ENCODE measurements at regions not wholly inside any gene's neighbourhood (a gene's known extent, or its start where the extent isn't known, plus 50 kb on each side); places are given as distances from the start of the nearest gene placed in this dataset.

GRCh38 chr13:104099750-104100149 is 1033.5 kb upstream of the SLC10A2 start:
- Histone ChIP-seq H3K79me2 (ENCODE audit: insufficient read depth, low read length) (no peaks in the 10 kb centered on the region), H2AFZ (ENCODE audit: low read depth, low read length) (no peak overlapping the region), H3K9ac (ENCODE audit: low read depth, low read length) (no peak overlapping the region), H3K27me3 (ENCODE audit: insufficient read depth, low read length, poor library complexity) (no peaks in the 10 kb centered on the region), H3K27ac (ENCODE audit: low read length) (no peak overlapping the region), H3K9me3 (ENCODE audit: insufficient read depth, low read length, severe bottlenecking) (no peaks in the 10 kb centered on the region), H3K36me3 (ENCODE audit: insufficient read depth, low read length) (no peaks in the 10 kb centered on the region), H3K4me2 (ENCODE audit: insufficient read depth, low read length) (no peak overlapping the region), H4K20me1 (ENCODE audit: insufficient read depth, low read length) (no peaks in the 10 kb centered on the region), H3K4me3 (ENCODE audit: low read depth in 1 of 2, low read length in 2 of 2) (no peak overlapping the region), H3K4me1 (ENCODE audit: insufficient read depth, low read length) (no peaks in the 10 kb centered on the region)
- ATAC-seq (ENCODE audit: insufficient read depth, low read depth) (no peak), DNase-seq (no peak)
- TF ChIP-seq EZH2 (IDR thresholded peaks at IDR 0.05; ENCODE audit: borderline replicate concordance, low read depth, low read length, severe bottlenecking), result no peak
- no peak for TF ChIP-seq CTCF (IDR thresholded peaks at IDR 0.05; ENCODE audit: borderline replicate concordance, extremely low read depth, low read length, poor library complexity, severe bottlenecking)

GRCh38 chr13:104098421-104098820 is 1032.2 kb upstream of the SLC10A2 start:
- TF ChIP-seq EZH2 (IDR thresholded peaks at IDR 0.05; ENCODE audit: borderline replicate concordance, low read depth, low read length, severe bottlenecking) (no peak), CTCF (IDR thresholded peaks at IDR 0.05; ENCODE audit: borderline replicate concordance, extremely low read depth, low read length, poor library complexity, severe bottlenecking) (no peak)
- H3K9ac ChIP-seq (ENCODE audit: low read depth, low read length), result no peak overlapping the region
- no peaks in the 10 kb centered on the region for H4K20me1 ChIP-seq (ENCODE audit: insufficient read depth, low read length)
- H3K27me3 ChIP-seq (ENCODE audit: insufficient read depth, low read length, poor library complexity), result no peaks in the 10 kb centered on the region
- DNase-seq (no peak), ATAC-seq (ENCODE audit: insufficient read depth, low read depth) (no peak)
- H3K79me2 ChIP-seq (ENCODE audit: insufficient read depth, low read length), result no peaks in the 10 kb centered on the region
- H3K27ac ChIP-seq (ENCODE audit: low read length), result no peak overlapping the region
- no peak overlapping the region for H2AFZ ChIP-seq (ENCODE audit: low read depth, low read length)
- no peak overlapping the region for H3K4me2 ChIP-seq (ENCODE audit: insufficient read depth, low read length)
- no peaks in the 10 kb centered on the region for H3K9me3 ChIP-seq (ENCODE audit: insufficient read depth, low read length, severe bottlenecking)
- H3K4me1 ChIP-seq (ENCODE audit: insufficient read depth, low read length), result no peaks in the 10 kb centered on the region
- no peak overlapping the region for H3K4me3 ChIP-seq (ENCODE audit: low read depth in 1 of 2, low read length in 2 of 2)
- H3K36me3 ChIP-seq (ENCODE audit: insufficient read depth, low read length), result no peaks in the 10 kb centered on the region

GRCh38 chr13:104086759-104087158 is 1020.5 kb upstream of the SLC10A2 start:
- Histone ChIP-seq H3K9me3 (ENCODE audit: insufficient read depth, low read length, severe bottlenecking) (no peaks in the 10 kb centered on the region), H2AFZ (ENCODE audit: low read depth, low read length) (no peak overlapping the region), H3K27me3 (ENCODE audit: insufficient read depth, low read length, poor library complexity) (no peaks in the 10 kb centered on the region), H4K20me1 (ENCODE audit: insufficient read depth, low read length) (no peaks in the 10 kb centered on the region), H3K4me2 (ENCODE audit: insufficient read depth, low read length) (no peak overlapping the region), H3K36me3 (ENCODE audit: insufficient read depth, low read length) (no peaks in the 10 kb centered on the region), H3K27ac (ENCODE audit: low read length) (no peak overlapping the region), H3K4me1 (ENCODE audit: insufficient read depth, low read length) (no peaks in the 10 kb centered on the region), H3K9ac (ENCODE audit: low read depth, low read length) (no peak overlapping the region), H3K79me2 (ENCODE audit: insufficient read depth, low read length) (no peaks in the 10 kb centered on the region), H3K4me3 (ENCODE audit: low read depth in 1 of 2, low read length in 2 of 2) (no peak overlapping the region)
- ATAC-seq (ENCODE audit: insufficient read depth, low read depth), result no peak
- DNase-seq, result no peak
- TF ChIP-seq EZH2 (IDR thresholded peaks at IDR 0.05; ENCODE audit: borderline replicate concordance, low read depth, low read length, severe bottlenecking) (no peak), CTCF (IDR thresholded peaks at IDR 0.05; ENCODE audit: borderline replicate concordance, extremely low read depth, low read length, poor library complexity, severe bottlenecking) (no peak)

GRCh38 chr13:104086210-104086609 is 1020.0 kb upstream of the SLC10A2 start:
- H3K4me3 ChIP-seq (ENCODE audit: low read depth in 1 of 2, low read length in 2 of 2), result no peak overlapping the region
- no peaks in the 10 kb centered on the region for H3K4me1 ChIP-seq (ENCODE audit: insufficient read depth, low read length)
- H2AFZ ChIP-seq (ENCODE audit: low read depth, low read length), result no peak overlapping the region
- no peak for ATAC-seq (ENCODE audit: insufficient read depth, low read depth)
- DNase-seq, result no peak
- no peaks in the 10 kb centered on the region for H4K20me1 ChIP-seq (ENCODE audit: insufficient read depth, low read length)
- no peak overlapping the region for H3K4me2 ChIP-seq (ENCODE audit: insufficient read depth, low read length)
- TF ChIP-seq CTCF (IDR thresholded peaks at IDR 0.05; ENCODE audit: borderline replicate concordance, extremely low read depth, low read length, poor library complexity, severe bottlenecking) (no peak), EZH2 (IDR thresholded peaks at IDR 0.05; ENCODE audit: borderline replicate concordance, low read depth, low read length, severe bottlenecking) (no peak)
- H3K27ac ChIP-seq (ENCODE audit: low read length), result no peak overlapping the region
- H3K79me2 ChIP-seq (ENCODE audit: insufficient read depth, low read length), result no peaks in the 10 kb centered on the region
- no peaks in the 10 kb centered on the region for H3K36me3 ChIP-seq (ENCODE audit: insufficient read depth, low read length)
- H3K9me3 ChIP-seq (ENCODE audit: insufficient read depth, low read length, severe bottlenecking), result no peaks in the 10 kb centered on the region
- no peak overlapping the region for H3K9ac ChIP-seq (ENCODE audit: low read depth, low read length)
- H3K27me3 ChIP-seq (ENCODE audit: insufficient read depth, low read length, poor library complexity), result no peaks in the 10 kb centered on the region
